Nephron progenitor cell (in vitro differentiated cells): ENCODE measurements at regions not wholly inside any gene's neighbourhood (a gene's known extent, or its start where the extent isn't known, plus 50 kb on each side); places are given as distances from the start of the nearest gene placed in this dataset.

Experiments used
- DNase-seq: peaks from one replicate; pipeline ENCODE4 v3.0.0; 2021
- H3K27ac Mint-ChIP-seq: 2 replicates; pipeline ENCODE4 v1.8.0; 2021; ENCODE audit warnings: mild to moderate bottlenecking, moderate library complexity, mixed read lengths
- H3K27me3 Mint-ChIP-seq: 2 replicates; pipeline ENCODE4 v1.8.0; 2021; ENCODE audit warnings: mild to moderate bottlenecking, low read depth, mixed read lengths; ENCODE audit not compliant: poor library complexity
- H3K36me3 Mint-ChIP-seq: 2 replicates; pipeline ENCODE4 v1.8.0; 2021; ENCODE audit warnings: low read depth, mixed read lengths
- H3K4me1 Mint-ChIP-seq: 2 replicates; pipeline ENCODE4 v1.8.0; 2021; ENCODE audit warnings: mixed read lengths
- H3K4me3 Mint-ChIP-seq: 2 replicates; pipeline ENCODE4 v1.8.0; 2021; ENCODE audit warnings: mild to moderate bottlenecking, moderate library complexity, mixed read lengths
- H3K9me3 Mint-ChIP-seq: 2 replicates; pipeline ENCODE4 v1.8.0; 2021; ENCODE audit warnings: mild to moderate bottlenecking, moderate library complexity, mixed read lengths
- TF ChIP-seq, protein P1 (sequence below): fragments of 200-600 bp; sonication (generic); IDR thresholded peaks from 2 replicates; pipeline ENCODE4 v1.5.0; 2021; ENCODE audit warnings: antibody characterized with exemption

DNA sequence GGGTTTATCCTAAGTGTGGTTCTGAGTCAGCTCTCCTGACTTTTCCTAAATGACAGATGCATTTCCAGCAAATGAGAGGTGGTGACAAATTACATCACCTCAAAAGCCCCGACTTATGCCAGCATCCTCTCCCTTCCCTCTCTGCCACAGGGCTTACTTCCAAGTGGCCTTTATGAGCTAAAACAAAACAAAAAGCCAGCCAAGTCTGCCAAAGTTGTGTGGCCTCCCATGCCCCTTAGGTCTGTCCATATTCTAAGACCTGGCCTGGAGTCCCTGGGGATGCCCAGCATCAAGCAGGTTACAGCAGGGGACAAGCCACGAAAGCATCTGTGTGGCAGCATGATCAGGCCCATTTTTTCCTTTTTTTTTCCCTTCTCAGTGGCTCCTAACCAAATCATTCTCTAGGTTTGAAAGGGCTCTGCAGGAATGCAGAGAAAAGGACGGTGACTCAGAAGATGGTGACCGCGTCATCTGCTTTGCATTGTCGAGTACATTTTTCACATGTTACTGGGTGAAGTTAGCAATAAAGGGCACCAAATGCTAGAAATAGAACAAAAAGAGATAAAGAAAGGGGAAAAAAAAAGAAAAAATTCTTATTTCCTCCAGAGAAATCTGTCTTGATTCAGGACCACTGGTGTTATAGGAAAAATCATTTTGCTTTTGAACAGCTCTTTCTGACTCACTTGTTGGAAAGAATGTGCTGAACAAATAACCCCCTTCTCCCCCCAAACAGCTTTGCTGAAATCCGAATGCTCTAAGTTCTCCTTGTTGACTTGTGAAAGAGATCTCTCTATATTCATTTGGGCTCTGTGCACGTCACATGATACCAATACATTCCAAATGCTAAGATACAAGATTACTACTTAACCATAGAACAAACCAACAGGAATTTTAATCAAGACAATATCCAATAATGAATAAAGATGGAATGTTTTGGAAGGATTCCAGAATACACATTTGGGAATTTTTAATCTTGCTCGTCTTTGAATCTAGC lies 178.7 kb downstream of the EN1 start:
- Mint-ChIP-seq H3K4me3 (no peak overlapping the region), H3K36me3 (no peaks in the 10 kb centered on the region), H3K4me1 (peaks cover 20% of the 10 kb centered on the region), H3K9me3 (no peaks in the 10 kb centered on the region), H3K27me3 (peaks cover 19% of the 10 kb centered on the region), H3K27ac (no peak overlapping the region)
- TF ChIP-seq, protein P1, sequence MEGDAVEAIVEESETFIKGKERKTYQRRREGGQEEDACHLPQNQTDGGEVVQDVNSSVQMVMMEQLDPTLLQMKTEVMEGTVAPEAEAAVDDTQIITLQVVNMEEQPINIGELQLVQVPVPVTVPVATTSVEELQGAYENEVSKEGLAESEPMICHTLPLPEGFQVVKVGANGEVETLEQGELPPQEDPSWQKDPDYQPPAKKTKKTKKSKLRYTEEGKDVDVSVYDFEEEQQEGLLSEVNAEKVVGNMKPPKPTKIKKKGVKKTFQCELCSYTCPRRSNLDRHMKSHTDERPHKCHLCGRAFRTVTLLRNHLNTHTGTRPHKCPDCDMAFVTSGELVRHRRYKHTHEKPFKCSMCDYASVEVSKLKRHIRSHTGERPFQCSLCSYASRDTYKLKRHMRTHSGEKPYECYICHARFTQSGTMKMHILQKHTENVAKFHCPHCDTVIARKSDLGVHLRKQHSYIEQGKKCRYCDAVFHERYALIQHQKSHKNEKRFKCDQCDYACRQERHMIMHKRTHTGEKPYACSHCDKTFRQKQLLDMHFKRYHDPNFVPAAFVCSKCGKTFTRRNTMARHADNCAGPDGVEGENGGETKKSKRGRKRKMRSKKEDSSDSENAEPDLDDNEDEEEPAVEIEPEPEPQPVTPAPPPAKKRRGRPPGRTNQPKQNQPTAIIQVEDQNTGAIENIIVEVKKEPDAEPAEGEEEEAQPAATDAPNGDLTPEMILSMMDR = no peak
- DNase-seq = no peak

DNA sequence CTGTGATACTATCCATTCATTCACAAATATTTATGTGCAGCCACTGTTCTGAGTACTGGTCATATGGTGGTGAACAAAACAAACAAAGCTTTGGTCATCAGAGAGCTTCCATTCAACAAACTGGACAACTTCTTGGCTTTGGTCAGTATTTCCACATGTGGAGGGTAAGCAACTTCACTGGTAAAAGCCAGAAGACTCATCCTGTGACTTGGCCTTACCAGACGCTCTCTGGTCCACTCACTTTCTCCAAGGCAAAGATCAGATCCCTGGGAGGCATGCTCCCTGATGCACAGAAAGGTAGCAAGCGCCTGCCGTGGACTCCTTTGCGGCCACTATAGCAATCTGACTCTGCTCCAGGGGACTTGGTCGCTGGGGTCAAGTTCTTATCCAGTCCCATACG lies 179.5 kb downstream of the EN1 start:
- Mint-ChIP-seq H3K27me3 (peaks cover 19% of the 10 kb centered on the region), H3K9me3 (no peaks in the 10 kb centered on the region), H3K4me1 (peaks cover 20% of the 10 kb centered on the region), H3K27ac (no peak overlapping the region), H3K36me3 (no peaks in the 10 kb centered on the region), H3K4me3 (no peak overlapping the region)
- TF ChIP-seq, protein P1 = no peak
- no peak for DNase-seq

DNA sequence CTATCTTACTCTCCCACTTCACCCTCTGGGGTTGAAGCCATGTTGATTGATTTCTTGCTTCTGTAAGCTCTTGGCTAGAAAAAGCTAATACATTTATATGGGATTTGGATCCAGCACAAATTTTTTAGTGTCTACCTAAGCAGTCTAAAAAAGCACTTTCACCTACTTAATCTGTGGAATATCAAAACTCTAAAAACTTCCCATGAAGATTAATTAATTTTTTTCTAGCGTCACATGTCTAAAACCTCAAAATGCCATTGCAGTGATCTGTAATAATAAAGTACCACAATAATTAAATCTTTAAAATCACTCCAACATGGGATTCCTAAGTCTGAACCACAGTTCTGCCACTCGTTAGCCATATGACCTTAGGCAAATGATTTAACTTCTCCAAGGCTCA lies 180.1 kb downstream of the EN1 start:
- Mint-ChIP-seq H3K4me1 (peaks cover 20% of the 10 kb centered on the region), H3K27me3 (peaks cover 19% of the 10 kb centered on the region), H3K27ac (no peak overlapping the region), H3K36me3 (no peaks in the 10 kb centered on the region), H3K4me3 (no peak overlapping the region), H3K9me3 (no peaks in the 10 kb centered on the region)
- no peak for DNase-seq
- TF ChIP-seq, protein P1 = no peak

DNA sequence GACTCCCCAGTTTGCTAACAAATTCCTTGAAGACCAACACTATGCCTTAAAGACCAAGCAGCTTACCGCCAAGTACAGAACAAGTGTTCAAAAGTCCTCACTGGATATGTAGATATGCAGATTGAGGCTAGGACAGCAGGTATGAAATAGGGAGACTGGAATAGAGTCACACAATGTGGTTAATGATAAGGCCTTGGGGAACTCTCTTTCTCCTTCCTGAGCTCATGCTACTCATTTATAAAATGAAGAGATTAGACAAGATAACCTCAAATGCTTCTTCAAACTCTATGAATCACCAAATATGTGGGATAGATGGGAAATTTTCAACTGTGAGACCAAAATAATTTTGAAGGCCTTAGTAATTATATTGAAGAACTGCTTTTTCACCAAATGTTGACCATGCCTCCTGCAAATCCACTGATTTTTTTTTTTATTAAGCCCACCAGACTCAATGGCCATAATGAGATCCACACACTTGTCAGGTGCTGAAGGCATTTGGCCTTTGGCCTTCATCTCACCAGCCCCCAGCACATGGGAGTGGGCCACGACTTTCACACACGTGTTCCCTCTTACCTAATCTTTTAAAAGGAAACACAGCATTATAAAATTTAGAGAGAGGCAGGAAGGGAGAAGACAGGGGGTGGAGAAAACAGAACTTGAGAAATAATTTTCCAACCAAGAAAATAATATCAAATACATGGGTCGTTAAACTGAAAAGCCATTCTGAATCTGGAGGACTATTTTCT lies 181.5 kb downstream of the EN1 start:
- Mint-ChIP-seq H3K4me3 (no peak overlapping the region), H3K27ac (no peak overlapping the region)

DNA sequence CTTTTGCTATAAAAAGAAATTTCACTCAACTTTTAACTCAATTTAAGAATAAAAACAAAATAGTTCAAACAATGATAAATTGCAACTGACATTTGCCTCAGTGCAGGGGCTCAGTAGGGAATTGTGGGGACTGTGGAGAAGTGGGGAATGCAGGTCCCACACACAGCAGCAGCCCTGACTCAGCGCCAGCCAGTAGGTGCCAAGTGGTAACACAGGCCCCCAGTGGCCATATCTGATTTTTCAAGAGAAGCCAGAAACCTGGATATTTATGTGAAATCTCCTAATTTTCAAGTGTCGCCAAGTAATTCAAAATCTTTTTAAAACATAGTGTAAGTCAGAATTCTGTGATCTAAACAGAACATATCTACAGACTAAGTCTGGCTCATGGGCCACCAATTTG lies 186.3 kb downstream of the EN1 start:
- no peaks in the 10 kb centered on the region for H3K4me1 Mint-ChIP-seq
- no peak for DNase-seq
- no peaks in the 10 kb centered on the region for H3K36me3 Mint-ChIP-seq
- peaks cover 10% of the 10 kb centered on the region for H3K27me3 Mint-ChIP-seq
- H3K4me3 Mint-ChIP-seq = no peak overlapping the region
- TF ChIP-seq, protein P1 = no peak
- no peak overlapping the region for H3K27ac Mint-ChIP-seq
- H3K9me3 Mint-ChIP-seq = no peaks in the 10 kb centered on the region

More for the DNA sequence above, 181.5 kb downstream of the EN1 start:
- Mint-ChIP-seq H3K27me3 (peaks cover 16% of the 10 kb centered on the region), H3K36me3 (no peaks in the 10 kb centered on the region), H3K9me3 (no peaks in the 10 kb centered on the region), H3K4me1 (peaks cover 19% of the 10 kb centered on the region)
- no peak for DNase-seq
- TF ChIP-seq, protein P1 = no peak
